ENCODE measurements at regions not wholly inside any gene's neighbourhood (a gene's known extent, or its start where the extent isn't known, plus 50 kb on each side); places are given as distances from the start of the nearest gene placed in this dataset.
"Not testable (repeated sequence)": the region's sequence is repeated elsewhere in the genome, so short reads cannot be mapped to it uniquely, and the experiment has no call there.

- H3K4me3 ChIP-seq (replicated peaks in 1 of 3; ENCODE audit: insufficient read depth in 1 of 3, low read depth in 2 of 3, low read length in 3 of 3); DNase-seq (ENCODE audit: low spot score); ATAC-seq; H3K27me3 ChIP-seq (ENCODE audit: control insufficient read depth in 1 of 2, insufficient read depth in 2 of 2, low read length in 2 of 2); H3K9ac ChIP-seq (ENCODE audit: insufficient read depth, low read depth, low read length); H2AFZ ChIP-seq (ENCODE audit: low read length); H3K27ac ChIP-seq (ENCODE audit: extremely low read length, insufficient read depth, low read length); H3K36me3 ChIP-seq (replicated peaks in 1 of 2; ENCODE audit: control insufficient read depth in 1 of 2, insufficient read depth in 2 of 2, low read length in 2 of 2); H3K4me2 ChIP-seq (ENCODE audit: low read depth, low read length); H3K9me3 ChIP-seq (ENCODE audit: low read length); BruUV-seq (replicated peaks); intact Hi-C loops (cut with micrococcal nuclease; ENCODE audit: unreplicated experiment); FAIRE-seq; in situ Hi-C loops (cut with HindIII; ENCODE audit: extremely low pct_ligation_motif_present, low pct_unique_long_range_greater_than_20kb); CTCF ChIA-PET (ENCODE audit: low intra/inter-chr PET ratio, low total read pairs); H3K79me2 ChIP-seq (ENCODE audit: insufficient read depth, low read length); POLR2A ChIA-PET; H4K20me1 ChIP-seq (ENCODE audit: insufficient read depth, low read length): not testable (repeated sequence)
- peaks cover 25% of the 10 kb centered on the region for H3K4me1 ChIP-seq (ENCODE audit: insufficient read depth, low read length)
- 60% methylated on average over 3 of the region's 3 CpGs for WGBS (ENCODE audit: low lambda C conversion rate)
These were observed 92.6 kb upstream of the SLC1A4 start for GRCh38 chr2:64896572-64896971.

- WGBS (ENCODE audit: low lambda C conversion rate) = 81% methylated on average over 36 of the region's 37 CpGs
- POLR2A ChIA-PET = no interaction called here
- Histone ChIP-seq H3K9me3 (ENCODE audit: low read length) (no peaks in the 10 kb centered on the region), H2AFZ (ENCODE audit: low read length) (peak overlapping the region; percentile 74), H3K27me3 (ENCODE audit: control insufficient read depth in 1 of 2, insufficient read depth in 2 of 2, low read length in 2 of 2) (peaks cover 0 to 10% of the 10 kb centered on the region in 2 experiments; a peak in 1 of 5 replicates), H3K4me1 (ENCODE audit: insufficient read depth, low read length) (peaks cover 35% of the 10 kb centered on the region), H3K4me2 (ENCODE audit: low read depth, low read length) (peak overlapping the region; percentile 66), H3K79me2 (ENCODE audit: insufficient read depth, low read length) (no peaks in the 10 kb centered on the region), H4K20me1 (ENCODE audit: insufficient read depth, low read length) (no peaks in the 10 kb centered on the region), H3K27ac (ENCODE audit: extremely low read length, insufficient read depth, low read length) (no peak overlapping the region), H3K9ac (ENCODE audit: insufficient read depth, low read depth, low read length) (no peak overlapping the region), H3K4me3 (replicated peaks in 1 of 3; ENCODE audit: insufficient read depth in 1 of 3, low read depth in 2 of 3, low read length in 3 of 3) (peak overlapping the region in 1 of 3 experiments; percentile 11; a peak in 1 of 6 replicates), H3K36me3 (replicated peaks in 1 of 2; ENCODE audit: control insufficient read depth in 1 of 2, insufficient read depth in 2 of 2, low read length in 2 of 2) (no peaks in the 10 kb centered on the region)
- no TSS peak for BruUV-seq (replicated peaks)
- no peak for FAIRE-seq
- no peak for DNase-seq (ENCODE audit: low spot score)
- intact Hi-C loops (cut with micrococcal nuclease; ENCODE audit: unreplicated experiment) = no loop called here
- in situ Hi-C loops (cut with HindIII; ENCODE audit: extremely low pct_ligation_motif_present, low pct_unique_long_range_greater_than_20kb) = no loop called here
- ATAC-seq = no peak
- CTCF ChIA-PET (ENCODE audit: low intra/inter-chr PET ratio, low total read pairs) = no interaction called here
- no peak for TF ChIP-seq EZH2 (conservative IDR thresholded peaks at IDR 0.05; ENCODE audit: low read depth, low read length)
- no peak for TF ChIP-seq DPF2 (CRISPR knock-in tag; IDR thresholded peaks at IDR 0.05; ENCODE audit: borderline replicate concordance, low read depth)
- no peak for TF ChIP-seq PRPF4 (IDR thresholded peaks at IDR 0.05; ENCODE audit: low read depth, low read length, poor library complexity, severe bottlenecking)
- TF ChIP-seq ZFP91 (CRISPR knock-in tag; IDR thresholded peaks at IDR 0.05; ENCODE audit: borderline replicate concordance) = 0 out of 2 replicates have a peak, but pooled peaks have one; percentile 9
- TF ChIP-seq IRF2 (CRISPR knock-in tag; IDR thresholded peaks at IDR 0.05) = peak; percentile 91
- TF ChIP-seq ZBTB38 (CRISPR knock-in tag; IDR thresholded peaks at IDR 0.05) = peak; percentile 18; the same call in 1 of the 2 replicates
- TF ChIP-seq TBX2 (CRISPR knock-in tag; IDR thresholded peaks at IDR 0.05; ENCODE audit: borderline replicate concordance) = 0 out of 2 replicates have a peak, but pooled peaks have one; percentile 14
- TF ChIP-seq, protein P1, sequence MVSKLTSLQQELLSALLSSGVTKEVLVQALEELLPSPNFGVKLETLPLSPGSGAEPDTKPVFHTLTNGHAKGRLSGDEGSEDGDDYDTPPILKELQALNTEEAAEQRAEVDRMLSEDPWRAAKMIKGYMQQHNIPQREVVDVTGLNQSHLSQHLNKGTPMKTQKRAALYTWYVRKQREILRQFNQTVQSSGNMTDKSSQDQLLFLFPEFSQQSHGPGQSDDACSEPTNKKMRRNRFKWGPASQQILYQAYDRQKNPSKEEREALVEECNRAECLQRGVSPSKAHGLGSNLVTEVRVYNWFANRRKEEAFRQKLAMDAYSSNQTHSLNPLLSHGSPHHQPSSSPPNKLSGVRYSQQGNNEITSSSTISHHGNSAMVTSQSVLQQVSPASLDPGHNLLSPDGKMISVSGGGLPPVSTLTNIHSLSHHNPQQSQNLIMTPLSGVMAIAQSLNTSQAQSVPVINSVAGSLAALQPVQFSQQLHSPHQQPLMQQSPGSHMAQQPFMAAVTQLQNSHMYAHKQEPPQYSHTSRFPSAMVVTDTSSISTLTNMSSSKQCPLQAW (CRISPR knock-in tag; IDR thresholded peaks at IDR 0.05) = no peak
- TF ChIP-seq, protein P2, sequence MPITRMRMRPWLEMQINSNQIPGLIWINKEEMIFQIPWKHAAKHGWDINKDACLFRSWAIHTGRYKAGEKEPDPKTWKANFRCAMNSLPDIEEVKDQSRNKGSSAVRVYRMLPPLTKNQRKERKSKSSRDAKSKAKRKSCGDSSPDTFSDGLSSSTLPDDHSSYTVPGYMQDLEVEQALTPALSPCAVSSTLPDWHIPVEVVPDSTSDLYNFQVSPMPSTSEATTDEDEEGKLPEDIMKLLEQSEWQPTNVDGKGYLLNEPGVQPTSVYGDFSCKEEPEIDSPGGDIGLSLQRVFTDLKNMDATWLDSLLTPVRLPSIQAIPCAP (CRISPR knock-in tag; IDR thresholded peaks at IDR 0.05; ENCODE audit: low read depth) = peak; percentile 92
- no peak for TF ChIP-seq SMARCE1 (IDR thresholded peaks at IDR 0.05; ENCODE audit: borderline replicate concordance)
- no peak for TF ChIP-seq LBX2 (CRISPR knock-in tag; IDR thresholded peaks at IDR 0.05; ENCODE audit: borderline replicate concordance)
- no peak for TF ChIP-seq DNMT1 (CRISPR knock-in tag; IDR thresholded peaks at IDR 0.05)
These were observed 89.9 kb upstream of the SLC1A4 start for GRCh38 chr2:64899081-64899865.

All from HepG2 (cell line).